Neural cell (in vitro differentiated cells): ENCODE measurements at regions not wholly inside any gene's neighbourhood (a gene's known extent, or its start where the extent isn't known, plus 50 kb on each side); places are given as distances from the start of the nearest gene placed in this dataset.

Source experiments
- EZH2 ChIP-seq: fragments of 200-600, 300-800 bp; shearing (Covaris generic), sonication (generic); IDR thresholded peaks from 2 replicates; pipeline ENCODE4 v1.6.1; 2014; ENCODE audit warnings: antibody characterized with exemption, low read length, borderline replicate concordance, mild to moderate bottlenecking; ENCODE audit not compliant: insufficient read depth, poor library complexity, severe bottlenecking
- POLR2AphosphoS5 ChIP-seq: IDR thresholded peaks from 2 replicates; pipeline ENCODE4 v1.6.1; 2012
- SMC3 ChIP-seq: fragments of 450-650 bp; conservative IDR thresholded peaks from 2 replicates; pipeline ENCODE4 v1.6.1; 2014; ENCODE audit warnings: antibody characterized with exemption, mild to moderate bottlenecking, moderate library complexity; ENCODE audit not compliant: poor library complexity
- TAF1 ChIP-seq: IDR thresholded peaks from 2 replicates; pipeline ENCODE4 v1.6.1; 2012; ENCODE audit warnings: low read depth
- TF ChIP-seq, protein P1 (sequence below): fragments of 450-650 bp; IDR thresholded peaks from 2 replicates; pipeline ENCODE4 v1.5.1; 2014; ENCODE audit warnings: antibody characterized with exemption, mild to moderate bottlenecking, moderate library complexity; ENCODE audit not compliant: poor library complexity, severe bottlenecking

DNA sequence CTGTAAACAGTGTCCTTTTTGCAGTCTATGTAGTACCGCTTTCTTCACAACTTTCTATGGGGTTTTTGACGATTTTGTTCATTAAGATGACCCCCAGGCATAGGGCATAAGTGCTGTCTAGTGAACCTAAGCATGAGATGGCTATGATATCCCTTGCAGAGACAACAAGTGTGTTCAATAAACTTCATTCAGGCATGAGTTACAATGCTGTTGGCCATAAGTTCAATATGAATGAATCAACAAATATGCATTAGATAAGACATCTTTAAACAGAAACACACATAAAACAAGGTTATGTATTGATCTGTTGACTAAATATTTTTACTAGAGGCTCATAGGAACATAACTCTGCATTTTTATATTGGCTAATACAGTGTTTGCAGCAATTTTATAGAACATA, 1322.0 kb downstream of the ARAP2 start:
- TF ChIP-seq, protein P1, sequence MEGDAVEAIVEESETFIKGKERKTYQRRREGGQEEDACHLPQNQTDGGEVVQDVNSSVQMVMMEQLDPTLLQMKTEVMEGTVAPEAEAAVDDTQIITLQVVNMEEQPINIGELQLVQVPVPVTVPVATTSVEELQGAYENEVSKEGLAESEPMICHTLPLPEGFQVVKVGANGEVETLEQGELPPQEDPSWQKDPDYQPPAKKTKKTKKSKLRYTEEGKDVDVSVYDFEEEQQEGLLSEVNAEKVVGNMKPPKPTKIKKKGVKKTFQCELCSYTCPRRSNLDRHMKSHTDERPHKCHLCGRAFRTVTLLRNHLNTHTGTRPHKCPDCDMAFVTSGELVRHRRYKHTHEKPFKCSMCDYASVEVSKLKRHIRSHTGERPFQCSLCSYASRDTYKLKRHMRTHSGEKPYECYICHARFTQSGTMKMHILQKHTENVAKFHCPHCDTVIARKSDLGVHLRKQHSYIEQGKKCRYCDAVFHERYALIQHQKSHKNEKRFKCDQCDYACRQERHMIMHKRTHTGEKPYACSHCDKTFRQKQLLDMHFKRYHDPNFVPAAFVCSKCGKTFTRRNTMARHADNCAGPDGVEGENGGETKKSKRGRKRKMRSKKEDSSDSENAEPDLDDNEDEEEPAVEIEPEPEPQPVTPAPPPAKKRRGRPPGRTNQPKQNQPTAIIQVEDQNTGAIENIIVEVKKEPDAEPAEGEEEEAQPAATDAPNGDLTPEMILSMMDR, result no peak
- no peak for TF ChIP-seq TAF1
- TF ChIP-seq POLR2AphosphoS5, result no peak
- TF ChIP-seq SMC3, result no peak
- no peak for TF ChIP-seq EZH2
